Right lobe of liver (tissue), 6 donors: ENCODE measurements at regions not wholly inside any gene's neighbourhood (a gene's known extent, or its start where the extent isn't known, plus 50 kb on each side); places are given as distances from the start of the nearest gene placed in this dataset.

Source experiments
- ATAC-seq, 4 donors: fragments of 200-7000 bp; cut with Tn5 transposase; one replicate each; pipeline ENCODE4 v1.9.1; 2020; ENCODE audit warnings: mild to moderate bottlenecking in 4 of 4, moderate library complexity in 4 of 4
- DNase-seq, 3 donors: peaks; one replicate each; pipeline ENCODE4 v3.0.0-alpha.2; 2020
- H3K27ac ChIP-seq, 3 donors: fragments of 200-600 bp; one replicate each; pipeline ENCODE4 v1.8.0; 2022
- H3K27me3 ChIP-seq, 2 donors: fragments of 200-600 bp; one replicate each; pipeline ENCODE4 v1.8.0; 2022
- H3K36me3 ChIP-seq, 4 donors: fragments of 200-600 bp; sonication (generic) in 1 of 4; one replicate each; pipeline versions ENCODE4 v1.5.1 to v1.8.0; 2017 to 2022; ENCODE audit warnings: control low read depth in 1 of 4
- H3K4me1 ChIP-seq, 4 donors: fragments of 200-600 bp; sonication (generic) in 1 of 4; one replicate each; pipeline versions ENCODE4 v1.5.1 to v1.8.0; 2017 to 2022; ENCODE audit warnings: control low read depth in 1 of 4
- H3K4me3 ChIP-seq, 3 donors: fragments of 200-600 bp; one replicate each; pipeline ENCODE4 v1.8.0; 2022
- H3K9me3 ChIP-seq, 4 donors: fragments of 200-600 bp; sonication (generic) in 1 of 4; one replicate each; pipeline versions ENCODE4 v1.5.1 to v1.8.0; 2017 to 2022; ENCODE audit warnings: control low read depth in 1 of 4
- POLR2A ChIP-seq: fragments of 450-650 bp; IDR thresholded peaks from one replicate; pipeline ENCODE4 v1.6.1; 2017; ENCODE audit warnings: antibody characterized with exemption, mild to moderate bottlenecking
- WGBS: methylation state at CpG from one replicate; pipeline ENCODE4 v1.1.6; 2018; ENCODE audit warnings: low coverage, low lambda C conversion rate; ENCODE audit not compliant: insufficient coverage; ENCODE audit errors: missing lambda C conversion rate; 5-methylcytosine and 5-hydroxymethylcytosine counted together
- intact Hi-C, 2 donors: fragments of 100-400 bp; cut with DNase I; formaldehyde crosslinking; loops; one replicate each; pipeline versions ENCODE4 v1.11.2 to v1.14.1; 2022
- TF ChIP-seq, protein P1 (sequence below), 4 donors: fragments of 200-600 bp in 3 of 4; fragments of 450-650 bp in 1 of 4; IDR thresholded peaks; one replicate each; pipeline versions ENCODE4 v1.5.1 to v1.8.0; 2016 to 2022; ENCODE audit warnings: antibody characterized with exemption in 4 of 4, mild to moderate bottlenecking in 2 of 4
- donor health status: DM: no; HTN: yes; CAD: no.
- donor health status: DM: no; HTN: no; CAD: no.
- donor health status: DM: no; HTN: no; CAD: no.
- donor health status: DM: no; HTN: yes; CAD: no.
- donor health status: DM: no; HTN: yes; CAD: no.

DNA sequence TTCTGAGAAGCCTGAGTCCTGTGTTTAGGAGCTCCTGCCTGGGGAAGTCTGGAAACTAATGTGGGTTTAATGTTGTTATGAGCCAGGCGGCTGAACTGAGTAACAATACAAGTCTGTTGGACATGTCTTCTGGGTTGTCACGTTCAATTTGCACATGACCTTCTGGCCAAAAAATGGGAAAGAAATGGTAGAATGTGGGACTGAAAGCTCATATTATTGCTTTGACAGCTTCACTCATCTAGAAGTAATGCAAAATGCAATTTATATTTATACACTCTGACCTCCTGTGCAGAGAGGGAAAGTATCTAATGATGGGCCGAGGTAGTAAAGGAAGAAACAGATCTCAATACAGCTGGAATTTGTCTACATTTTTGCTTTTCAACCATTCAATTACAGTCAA, 75.8 kb downstream of the NR2F2 start:
- H3K27me3 ChIP-seq = peaks cover 14 to 34% of the 10 kb centered on the region in 2 donors
- no peak for TF ChIP-seq POLR2A
- TF ChIP-seq, protein P1, sequence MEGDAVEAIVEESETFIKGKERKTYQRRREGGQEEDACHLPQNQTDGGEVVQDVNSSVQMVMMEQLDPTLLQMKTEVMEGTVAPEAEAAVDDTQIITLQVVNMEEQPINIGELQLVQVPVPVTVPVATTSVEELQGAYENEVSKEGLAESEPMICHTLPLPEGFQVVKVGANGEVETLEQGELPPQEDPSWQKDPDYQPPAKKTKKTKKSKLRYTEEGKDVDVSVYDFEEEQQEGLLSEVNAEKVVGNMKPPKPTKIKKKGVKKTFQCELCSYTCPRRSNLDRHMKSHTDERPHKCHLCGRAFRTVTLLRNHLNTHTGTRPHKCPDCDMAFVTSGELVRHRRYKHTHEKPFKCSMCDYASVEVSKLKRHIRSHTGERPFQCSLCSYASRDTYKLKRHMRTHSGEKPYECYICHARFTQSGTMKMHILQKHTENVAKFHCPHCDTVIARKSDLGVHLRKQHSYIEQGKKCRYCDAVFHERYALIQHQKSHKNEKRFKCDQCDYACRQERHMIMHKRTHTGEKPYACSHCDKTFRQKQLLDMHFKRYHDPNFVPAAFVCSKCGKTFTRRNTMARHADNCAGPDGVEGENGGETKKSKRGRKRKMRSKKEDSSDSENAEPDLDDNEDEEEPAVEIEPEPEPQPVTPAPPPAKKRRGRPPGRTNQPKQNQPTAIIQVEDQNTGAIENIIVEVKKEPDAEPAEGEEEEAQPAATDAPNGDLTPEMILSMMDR (IDR thresholded peaks at IDR 0.05) = no peak
- H3K4me3 ChIP-seq = no peak overlapping the region
- DNase-seq = no peak
- intact Hi-C loops = no loop called here
- H3K4me1 ChIP-seq = peaks cover 0 to 16% (median 3%) of the 10 kb centered on the region in 4 donors
- H3K9me3 ChIP-seq = no peaks in the 10 kb centered on the region
- ATAC-seq = no peak
- WGBS = 74% methylated on average over 3 of the region's 3 CpGs
- H3K27ac ChIP-seq = no peak overlapping the region
- no peaks in the 10 kb centered on the region for H3K36me3 ChIP-seq

GRCh38 chr15:96406701-96407100, 76.2 kb downstream of the NR2F2 start:
- no peak for ATAC-seq
- no peak for DNase-seq
- Histone ChIP-seq H3K9me3 (no peaks in the 10 kb centered on the region), H3K27ac (no peak overlapping the region), H3K27me3 (peaks cover 14 to 38% of the 10 kb centered on the region in 2 donors), H3K36me3 (no peaks in the 10 kb centered on the region), H3K4me1 (peaks cover 0 to 16% (median 3%) of the 10 kb centered on the region in 4 donors), H3K4me3 (no peak overlapping the region)
- intact Hi-C loops = no loop called here
- 83% methylated on average over 7 of the region's 7 CpGs for WGBS
- no peak for TF ChIP-seq POLR2A
- TF ChIP-seq, protein P1 (IDR thresholded peaks at IDR 0.05) = no peak

GRCh38 chr15:96407482-96407881, 77.0 kb downstream of the NR2F2 start:
- H3K4me1 ChIP-seq = peaks cover 0 to 16% (median 3%) of the 10 kb centered on the region in 4 donors
- no peak overlapping the region for H3K27ac ChIP-seq
- no peak for ATAC-seq
- intact Hi-C loops = no loop called here
- no peaks in the 10 kb centered on the region for H3K36me3 ChIP-seq
- TF ChIP-seq, protein P1 (IDR thresholded peaks at IDR 0.05) = no peak
- TF ChIP-seq POLR2A = no peak
- H3K4me3 ChIP-seq = no peak overlapping the region
- no peak for DNase-seq
- no peaks in the 10 kb centered on the region for H3K9me3 ChIP-seq
- 61% methylated on average over 2 of the region's 2 CpGs for WGBS
- H3K27me3 ChIP-seq = peaks cover 14 to 41% of the 10 kb centered on the region in 2 donors

DNA sequence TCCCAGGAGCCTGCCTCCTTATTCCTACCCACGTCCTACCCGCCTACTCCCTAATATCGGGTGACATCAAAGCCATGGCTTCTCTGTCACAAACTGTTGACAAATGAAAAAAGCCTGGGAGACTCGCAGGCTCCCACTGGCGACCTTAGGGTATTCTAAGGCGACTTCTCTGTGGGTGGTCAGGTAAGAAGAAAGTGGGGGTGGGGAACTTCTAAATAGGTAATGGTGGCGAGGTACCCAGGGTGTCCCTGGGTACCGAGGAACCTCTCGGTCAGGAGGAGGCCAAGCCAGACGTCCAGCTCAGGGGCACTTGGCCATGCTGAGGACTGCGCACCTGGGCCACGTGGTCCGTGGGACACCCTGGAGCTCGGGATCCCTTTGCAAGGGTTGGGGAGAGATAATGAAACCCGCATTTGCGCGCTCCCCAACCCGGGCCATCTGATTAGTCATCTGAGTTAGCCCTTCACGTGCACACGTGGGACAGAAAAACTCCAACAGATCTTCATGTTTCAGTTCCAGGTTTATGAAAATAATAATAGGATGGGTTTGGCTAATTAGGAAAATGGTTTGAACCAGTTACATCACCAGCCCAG, 78.2 kb downstream of the NR2F2 start:
- TF ChIP-seq, protein P1 (IDR thresholded peaks at IDR 0.05) = no peak
- no peak for TF ChIP-seq POLR2A
- WGBS = 14% methylated on average over 13 of the region's 20 CpGs
- no peaks in the 10 kb centered on the region for H3K36me3 ChIP-seq
- H3K4me3 ChIP-seq = peak overlapping the region in 1 of 3 donors; percentile 20
- DNase-seq = no peak
- H3K27ac ChIP-seq = no peak overlapping the region
- peak in 1 of 4 donors; percentile 27 for ATAC-seq
- intact Hi-C loops = no loop called here
- no peaks in the 10 kb centered on the region for H3K9me3 ChIP-seq
- H3K27me3 ChIP-seq = peaks cover 14 to 41% of the 10 kb centered on the region in 2 donors
- H3K4me1 ChIP-seq = peaks cover 0 to 16% (median 3%) of the 10 kb centered on the region in 4 donors
